ENCODE measurements at regions not wholly inside any gene's neighbourhood (a gene's known extent, or its start where the extent isn't known, plus 50 kb on each side); places are given as distances from the start of the nearest gene placed in this dataset.

DNA sequence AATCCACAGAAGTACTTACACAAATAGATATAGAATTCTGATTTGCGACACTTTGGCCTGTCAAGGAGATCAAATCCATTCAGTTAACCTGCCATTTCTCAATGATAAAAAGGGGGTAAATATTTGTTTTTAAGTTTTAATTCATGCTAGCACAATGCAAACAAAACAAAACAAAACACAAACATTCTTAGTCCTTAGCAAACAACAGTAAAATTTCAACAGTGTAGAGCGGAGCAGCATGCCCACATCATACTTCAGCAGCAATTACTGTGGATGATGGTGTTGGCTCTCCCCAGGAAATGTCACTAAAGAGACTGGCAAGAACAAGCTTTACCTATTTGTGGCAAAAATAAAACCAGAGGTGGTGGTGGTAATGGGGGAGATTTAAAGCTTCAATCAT is 625.2 kb upstream of the PCDH20 start:
- TF ChIP-seq, protein P1, sequence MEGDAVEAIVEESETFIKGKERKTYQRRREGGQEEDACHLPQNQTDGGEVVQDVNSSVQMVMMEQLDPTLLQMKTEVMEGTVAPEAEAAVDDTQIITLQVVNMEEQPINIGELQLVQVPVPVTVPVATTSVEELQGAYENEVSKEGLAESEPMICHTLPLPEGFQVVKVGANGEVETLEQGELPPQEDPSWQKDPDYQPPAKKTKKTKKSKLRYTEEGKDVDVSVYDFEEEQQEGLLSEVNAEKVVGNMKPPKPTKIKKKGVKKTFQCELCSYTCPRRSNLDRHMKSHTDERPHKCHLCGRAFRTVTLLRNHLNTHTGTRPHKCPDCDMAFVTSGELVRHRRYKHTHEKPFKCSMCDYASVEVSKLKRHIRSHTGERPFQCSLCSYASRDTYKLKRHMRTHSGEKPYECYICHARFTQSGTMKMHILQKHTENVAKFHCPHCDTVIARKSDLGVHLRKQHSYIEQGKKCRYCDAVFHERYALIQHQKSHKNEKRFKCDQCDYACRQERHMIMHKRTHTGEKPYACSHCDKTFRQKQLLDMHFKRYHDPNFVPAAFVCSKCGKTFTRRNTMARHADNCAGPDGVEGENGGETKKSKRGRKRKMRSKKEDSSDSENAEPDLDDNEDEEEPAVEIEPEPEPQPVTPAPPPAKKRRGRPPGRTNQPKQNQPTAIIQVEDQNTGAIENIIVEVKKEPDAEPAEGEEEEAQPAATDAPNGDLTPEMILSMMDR (IDR thresholded peaks at IDR 0.05), result no peak

DNA sequence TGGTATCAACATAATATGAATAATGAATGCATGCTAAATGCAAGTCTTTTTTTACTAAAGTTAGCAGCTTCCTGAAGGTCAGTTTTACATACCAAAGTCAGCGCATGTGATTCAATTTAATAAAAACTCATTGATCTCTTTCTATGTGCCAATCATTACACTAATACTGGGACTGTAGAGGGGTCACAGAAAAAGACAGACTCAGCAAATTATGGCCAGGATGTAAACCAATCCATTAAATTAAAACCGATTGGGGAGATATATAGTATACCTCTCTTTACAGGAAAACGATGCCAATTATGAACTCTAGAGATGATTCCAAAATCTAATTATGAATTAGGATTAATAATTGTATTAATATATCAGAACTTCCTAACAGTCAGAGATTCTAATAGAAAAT is 624.4 kb upstream of the PCDH20 start:
- TF ChIP-seq, protein P1 (IDR thresholded peaks at IDR 0.05), result no peak

DNA sequence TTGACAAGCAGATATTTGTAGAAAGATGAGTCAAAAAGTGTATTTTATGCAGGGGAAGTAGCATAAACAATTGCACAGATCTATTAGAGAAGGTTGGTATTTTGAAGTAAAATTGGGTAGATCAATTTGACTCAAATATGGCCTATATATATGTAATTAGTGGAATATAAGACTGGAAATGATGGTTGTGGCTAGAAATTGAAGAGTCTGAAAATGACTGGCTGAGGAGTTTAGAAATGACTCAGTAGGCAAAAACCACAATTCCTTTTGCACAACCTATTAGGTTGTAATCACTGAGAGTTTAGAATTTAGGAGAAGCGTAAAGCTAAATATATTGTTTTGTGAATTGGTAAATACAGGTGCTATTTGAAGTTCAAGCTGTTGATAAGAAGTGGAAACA is 622.6 kb upstream of the PCDH20 start:
- TF ChIP-seq, protein P1 (IDR thresholded peaks at IDR 0.05), result no peak

DNA sequence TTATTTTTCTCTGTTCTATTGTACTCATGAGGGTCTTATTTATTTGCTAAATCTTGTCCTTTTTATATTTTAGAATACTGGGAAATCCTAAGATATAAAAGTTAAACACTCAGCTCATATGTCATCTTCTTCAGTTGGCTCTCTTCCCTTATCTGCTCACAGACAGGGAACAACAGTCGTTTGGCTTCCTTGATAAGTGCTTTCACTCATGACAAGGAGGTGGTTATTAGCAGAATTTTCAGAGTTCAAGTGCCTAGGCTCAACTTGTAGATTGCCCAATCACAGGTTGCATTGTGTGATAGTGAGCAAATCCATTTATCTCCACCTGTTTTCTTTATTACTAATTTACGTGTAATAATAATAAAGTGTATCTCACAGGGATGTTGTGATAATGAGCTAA is 620.3 kb upstream of the PCDH20 start:
- TF ChIP-seq, protein P1 (IDR thresholded peaks at IDR 0.05), result no peak

DNA sequence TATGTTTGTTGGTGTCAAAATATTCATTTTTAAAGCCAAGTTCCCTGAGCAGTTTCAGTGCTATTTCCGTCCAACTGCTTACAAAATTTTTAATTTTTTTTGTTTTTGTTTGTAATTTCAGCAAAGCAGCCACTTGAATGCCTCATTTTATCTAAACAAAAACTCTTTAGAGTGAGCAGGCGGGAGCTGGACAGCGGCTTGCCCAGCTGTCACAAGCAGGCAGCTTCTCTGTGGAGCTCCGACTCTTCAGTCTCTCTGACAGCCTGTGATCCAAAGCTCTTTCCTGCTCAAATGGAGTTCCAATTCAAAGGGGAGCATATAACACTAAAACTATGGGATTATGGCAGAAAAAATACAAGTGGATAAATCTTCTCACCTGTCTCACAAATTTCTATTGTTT is 618.3 kb upstream of the PCDH20 start:
- TF ChIP-seq, protein P1 (IDR thresholded peaks at IDR 0.05), result no peak

DNA sequence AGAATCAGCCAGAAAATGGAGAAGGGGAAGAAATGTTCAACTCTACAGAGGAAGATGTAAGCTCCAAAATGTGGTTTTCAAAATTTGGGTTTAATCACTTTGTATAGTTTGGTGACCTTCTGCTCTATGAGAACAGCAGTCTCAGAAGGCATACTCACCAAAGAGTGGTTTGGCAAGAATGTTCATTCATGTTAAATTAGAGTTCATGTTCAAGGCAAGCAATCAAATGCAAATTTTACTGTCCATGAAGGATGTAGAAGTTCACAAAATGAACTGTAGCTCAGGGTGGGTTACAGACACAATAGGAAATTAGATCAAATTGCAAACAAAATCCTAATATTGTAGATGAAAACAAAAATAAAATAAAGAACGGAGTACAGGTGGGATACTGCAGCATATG is 606.7 kb upstream of the PCDH20 start:
- TF ChIP-seq, protein P1 (IDR thresholded peaks at IDR 0.05), result no peak

DNA sequence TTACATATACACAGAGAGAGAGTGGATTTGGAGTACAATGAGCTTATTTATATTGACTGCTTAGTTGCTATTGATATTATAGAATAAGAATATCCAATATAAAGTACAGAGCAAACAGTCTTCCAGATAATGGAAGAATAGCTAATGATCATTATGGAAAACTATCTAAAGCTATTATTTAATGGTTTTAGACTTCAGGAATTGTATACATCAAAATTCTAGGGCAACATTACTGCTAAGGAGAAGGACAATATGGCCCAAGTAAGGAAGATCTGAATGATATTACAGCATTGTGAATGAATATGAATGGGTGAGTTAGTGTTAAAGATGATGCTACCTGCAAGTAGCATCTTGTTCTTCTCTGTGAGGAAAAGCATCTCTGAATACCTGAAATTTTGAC is 604.2 kb upstream of the PCDH20 start:
- TF ChIP-seq, protein P1 (IDR thresholded peaks at IDR 0.05), result no peak

DNA sequence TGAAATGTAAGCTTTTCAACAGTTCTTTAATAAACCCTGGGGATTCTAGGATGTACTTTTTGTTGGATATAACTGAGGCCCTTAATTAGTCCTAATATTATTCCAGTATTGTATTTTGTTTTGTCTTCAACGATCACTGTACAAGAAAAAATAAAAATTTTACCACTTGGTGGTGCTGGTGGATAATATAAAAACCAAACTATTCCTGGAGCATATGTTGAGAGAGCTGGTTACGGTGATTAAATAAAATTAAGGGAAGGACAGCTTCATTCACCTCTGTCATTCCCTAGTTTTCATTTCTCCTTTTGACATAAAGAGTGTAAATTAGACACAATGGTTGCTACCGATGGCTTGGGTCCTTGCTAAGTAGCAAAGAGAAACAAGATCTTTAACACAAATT is 598.6 kb upstream of the PCDH20 start:
- TF ChIP-seq, protein P1 (IDR thresholded peaks at IDR 0.05), result peak; percentile 39

All from LNCAP (cell line).